ENCODE measurements at regions not wholly inside any gene's neighbourhood (a gene's known extent, or its start where the extent isn't known, plus 50 kb on each side); places are given as distances from the start of the nearest gene placed in this dataset.

- TF ChIP-seq CTCF (IDR thresholded peaks at IDR 0.05; ENCODE audit: poor library complexity) (no peak), EZH2phosphoT487 (IDR thresholded peaks at IDR 0.05; ENCODE audit: low read depth, severe bottlenecking, unreplicated experiment) (no peak)
Observed at GRCh38 chr13:99828735-99829134, 142.8 kb downstream of the ZIC5 start.

Data from hepatocyte (in vitro differentiated cells).